Pons (tissue), 1 donor: ENCODE measurements at regions not wholly inside any gene's neighbourhood (a gene's known extent, or its start where the extent isn't known, plus 50 kb on each side); places are given as distances from the start of the nearest gene placed in this dataset.
A peak's percentile ranks its signal among the peaks of the same experiment; 100 is the strongest.

ENCODE experiments used
- DNase-seq: peaks from one replicate; pipeline ENCODE4 v3.0.0-alpha.2; 2016; ENCODE audit warnings: low spot score

- no peak for DNase-seq
These were observed 55.3 kb downstream of the CDKN2C start for GRCh38 chr1:51025374-51025773.

GRCh38 chr1:51032936-51033335 is 62.9 kb downstream of the CDKN2C start:
- no peak for DNase-seq

GRCh38 chr1:51044199-51044598 is 57.8 kb upstream of the C1orf185 start:
- no peak for DNase-seq

- DNase-seq, result peak; percentile 31
These were observed 57.2 kb upstream of the C1orf185 start for GRCh38 chr1:51044834-51045233.

GRCh38 chr1:51048021-51048420 is 54.0 kb upstream of the C1orf185 start:
- DNase-seq, result no peak

GRCh38 chr1:51048670-51049069 is 53.4 kb upstream of the C1orf185 start:
- DNase-seq, result no peak
